Tibial artery (tissue), 4 donors: ENCODE measurements at regions not wholly inside any gene's neighbourhood (a gene's known extent, or its start where the extent isn't known, plus 50 kb on each side); places are given as distances from the start of the nearest gene placed in this dataset.

Experiments
- DNase-seq, 2 donors: peaks; one replicate each; pipeline ENCODE4 v3.0.0-alpha.2; 2019
- H3K27ac ChIP-seq, 2 donors: fragments of 200-600 bp; sonication (generic) in 1 of 2; 1 replicate in 1 of 2; 2 replicates in 1 of 2; pipeline ENCODE4 v1.5.1; 2018 to 2019; ENCODE audit warnings: mild to moderate bottlenecking in 1 of 2
- H3K27me3 ChIP-seq, 2 donors: fragments of 200-600 bp; sonication (generic) in 1 of 2; one replicate each; pipeline versions ENCODE4 v1.5.1 to v1.6.0; 2016 to 2019
- H3K36me3 ChIP-seq, 3 donors: fragments of 200-600 bp; sonication (generic) in 2 of 3; one replicate each; pipeline ENCODE4 v1.5.1; 2016 to 2019; ENCODE audit warnings: mild to moderate bottlenecking in 2 of 3
- H3K4me1 ChIP-seq, 4 donors: fragments of 200-600 bp; sonication (generic) in 2 of 4; 1 replicate in 3 of 4; 2 replicates in 1 of 4; pipeline ENCODE4 v1.5.1; 2016 to 2019
- H3K4me3 ChIP-seq, 2 donors: fragments of 200-600 bp; sonication (generic) in 1 of 2; 1 replicate in 1 of 2; 2 replicates in 1 of 2; pipeline ENCODE4 v1.5.1; 2018 to 2019; ENCODE audit warnings: mild to moderate bottlenecking in 2 of 2
- H3K9me3 ChIP-seq, 3 donors: fragments of 200-600 bp; sonication (generic) in 1 of 3; one replicate each; pipeline ENCODE4 v1.5.1; 2016 to 2019
- intact Hi-C: fragments of 100-400 bp; cut with DNase I; formaldehyde crosslinking; loops from one replicate; pipeline ENCODE4 v1.15.0; 2023; ENCODE audit warnings: low total_unique reads
- TF ChIP-seq, protein P1 (sequence below), 2 experiments: fragments of 200-600 bp in 1 of 2; fragments of 450-650 bp in 1 of 2; IDR thresholded peaks; one replicate each; pipeline ENCODE4 v1.5.1; 2017 to 2019; ENCODE audit warnings: antibody characterized with exemption in 2 of 2, mild to moderate bottlenecking in 1 of 2, moderate library complexity in 1 of 2

DNA sequence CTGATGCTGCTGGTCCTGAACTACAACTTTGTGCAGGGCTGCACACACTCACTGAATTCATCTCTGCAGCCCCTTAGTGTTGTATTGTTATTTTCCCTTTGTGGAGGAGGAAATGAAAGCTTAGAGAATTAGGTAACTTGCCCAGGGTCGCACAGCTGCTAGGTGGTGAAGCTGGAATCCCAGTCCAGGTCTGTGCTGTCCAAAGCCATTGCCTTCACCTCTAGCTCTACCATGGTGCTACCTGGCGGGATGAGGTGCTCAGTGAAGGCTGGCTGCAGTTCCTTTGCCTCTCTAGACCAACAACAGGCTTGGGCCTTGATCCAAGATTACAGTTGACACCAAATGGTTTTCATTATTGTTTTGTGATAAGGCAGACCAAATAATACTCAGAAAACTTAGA, 177.8 kb upstream of the PITX1 start:
- DNase-seq = peak in 1 of 2 donors; percentile 34
- H3K4me3 ChIP-seq = no peak overlapping the region
- TF ChIP-seq, protein P1, sequence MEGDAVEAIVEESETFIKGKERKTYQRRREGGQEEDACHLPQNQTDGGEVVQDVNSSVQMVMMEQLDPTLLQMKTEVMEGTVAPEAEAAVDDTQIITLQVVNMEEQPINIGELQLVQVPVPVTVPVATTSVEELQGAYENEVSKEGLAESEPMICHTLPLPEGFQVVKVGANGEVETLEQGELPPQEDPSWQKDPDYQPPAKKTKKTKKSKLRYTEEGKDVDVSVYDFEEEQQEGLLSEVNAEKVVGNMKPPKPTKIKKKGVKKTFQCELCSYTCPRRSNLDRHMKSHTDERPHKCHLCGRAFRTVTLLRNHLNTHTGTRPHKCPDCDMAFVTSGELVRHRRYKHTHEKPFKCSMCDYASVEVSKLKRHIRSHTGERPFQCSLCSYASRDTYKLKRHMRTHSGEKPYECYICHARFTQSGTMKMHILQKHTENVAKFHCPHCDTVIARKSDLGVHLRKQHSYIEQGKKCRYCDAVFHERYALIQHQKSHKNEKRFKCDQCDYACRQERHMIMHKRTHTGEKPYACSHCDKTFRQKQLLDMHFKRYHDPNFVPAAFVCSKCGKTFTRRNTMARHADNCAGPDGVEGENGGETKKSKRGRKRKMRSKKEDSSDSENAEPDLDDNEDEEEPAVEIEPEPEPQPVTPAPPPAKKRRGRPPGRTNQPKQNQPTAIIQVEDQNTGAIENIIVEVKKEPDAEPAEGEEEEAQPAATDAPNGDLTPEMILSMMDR (IDR thresholded peaks at IDR 0.05) = no peak
- H3K27ac ChIP-seq = peak overlapping the region in 1 of 2 donors; percentile 69
- peaks cover 0 to 55% (median 35%) of the 10 kb centered on the region in 4 donors for H3K4me1 ChIP-seq
- intact Hi-C loops = loop anchor here (10.0 kb wide), 1 partner anchor 63 kb away; no protein-coding TSS in a partner anchor
- H3K36me3 ChIP-seq = no peaks in the 10 kb centered on the region
- H3K9me3 ChIP-seq = no peaks in the 10 kb centered on the region
- H3K27me3 ChIP-seq = no peaks in the 10 kb centered on the region

DNA sequence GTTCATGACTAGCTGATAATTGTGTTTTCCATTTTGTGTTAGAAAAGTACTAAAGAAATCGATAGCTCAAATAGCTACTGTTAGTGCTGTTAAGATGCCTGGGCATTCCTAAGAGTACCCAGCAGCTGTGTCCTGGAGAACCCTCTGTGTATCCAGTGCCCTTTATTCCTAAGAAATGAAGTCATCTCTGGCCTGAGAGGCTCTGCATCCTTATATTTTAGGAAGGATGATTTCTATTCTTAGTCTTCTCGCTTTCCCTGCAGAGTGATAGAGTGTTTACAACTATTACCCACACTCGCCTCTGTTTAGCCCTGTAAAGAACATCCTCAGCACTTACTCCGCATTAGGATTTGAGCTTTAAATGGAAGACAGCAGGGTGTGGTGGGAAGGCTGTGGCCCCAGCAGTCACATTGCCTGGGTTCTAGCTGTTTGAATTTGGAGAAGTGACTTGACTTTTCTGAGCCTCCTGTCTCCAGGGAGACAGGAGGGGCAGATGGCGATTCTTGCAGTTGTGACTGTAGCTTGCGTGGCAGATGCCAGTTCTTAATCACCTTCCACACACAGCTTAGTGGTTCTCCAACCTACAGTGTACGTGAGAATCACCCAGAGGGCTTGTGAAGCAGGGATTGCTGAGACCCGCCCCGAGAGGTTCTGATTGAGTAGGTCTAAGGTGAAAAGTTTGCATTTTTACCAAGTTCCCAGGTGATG, 177.2 kb upstream of the PITX1 start:
- intact Hi-C loops = loop anchor here (10.0 kb wide), 1 partner anchor 64 kb away; no protein-coding TSS in a partner anchor
- Histone ChIP-seq H3K27ac (peak overlapping the region; percentile 50 to 69), H3K9me3 (no peaks in the 10 kb centered on the region), H3K36me3 (no peaks in the 10 kb centered on the region), H3K4me3 (no peak overlapping the region), H3K27me3 (no peaks in the 10 kb centered on the region), H3K4me1 (peaks cover 0 to 55% (median 35%) of the 10 kb centered on the region in 4 donors)
- TF ChIP-seq, protein P1 (IDR thresholded peaks at IDR 0.05) = no peak
- no peak for DNase-seq

DNA sequence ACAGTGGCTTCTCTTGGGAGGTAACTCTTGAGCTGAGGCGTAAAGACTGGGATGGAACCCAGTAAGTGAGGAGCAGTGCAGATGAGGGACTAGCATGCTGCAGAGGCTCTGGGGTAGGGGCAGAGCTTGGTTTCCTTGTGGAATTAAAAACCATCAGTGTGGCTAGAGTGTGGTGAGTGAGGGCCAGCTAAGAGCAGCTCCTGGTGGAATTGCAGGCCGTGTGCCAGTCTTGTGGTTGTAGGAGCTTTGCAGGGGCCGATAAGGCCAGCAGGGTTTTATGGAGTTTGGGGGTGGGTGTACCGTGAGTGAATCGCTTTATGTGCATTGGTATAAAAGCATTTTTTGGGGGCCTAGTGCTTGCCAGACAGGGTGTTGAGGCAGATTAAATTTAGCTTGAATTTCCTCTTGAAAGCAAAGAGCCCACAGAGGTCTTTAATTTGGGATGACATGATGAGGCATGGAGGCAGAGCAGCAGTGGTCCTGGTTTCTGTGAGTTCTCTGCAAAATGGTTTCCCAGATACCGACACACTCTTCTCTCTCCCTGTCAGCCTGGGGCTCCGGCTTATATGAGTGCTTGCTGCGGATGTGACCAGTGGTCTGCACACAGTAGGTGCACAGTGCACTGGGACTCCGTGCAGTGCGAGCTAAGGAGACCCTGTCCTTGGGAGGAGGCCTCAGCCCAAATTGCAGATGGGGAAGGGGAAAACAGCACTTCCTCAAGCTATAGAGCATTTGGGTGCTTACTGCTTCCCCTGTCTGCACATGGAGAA, 176.4 kb upstream of the PITX1 start:
- no peaks in the 10 kb centered on the region for H3K9me3 ChIP-seq
- peak in 1 of 2 donors; percentile 52 for DNase-seq
- no peaks in the 10 kb centered on the region for H3K36me3 ChIP-seq
- peaks cover 0 to 55% (median 35%) of the 10 kb centered on the region in 4 donors for H3K4me1 ChIP-seq
- H3K4me3 ChIP-seq = no peak overlapping the region
- TF ChIP-seq, protein P1 (IDR thresholded peaks at IDR 0.05) = no peak
- H3K27ac ChIP-seq = peak overlapping the region; percentile 58 to 69
- no peaks in the 10 kb centered on the region for H3K27me3 ChIP-seq
- intact Hi-C loops = loop anchor here (10.0 kb wide), 1 partner anchor 64 kb away; no protein-coding TSS in a partner anchor

DNA sequence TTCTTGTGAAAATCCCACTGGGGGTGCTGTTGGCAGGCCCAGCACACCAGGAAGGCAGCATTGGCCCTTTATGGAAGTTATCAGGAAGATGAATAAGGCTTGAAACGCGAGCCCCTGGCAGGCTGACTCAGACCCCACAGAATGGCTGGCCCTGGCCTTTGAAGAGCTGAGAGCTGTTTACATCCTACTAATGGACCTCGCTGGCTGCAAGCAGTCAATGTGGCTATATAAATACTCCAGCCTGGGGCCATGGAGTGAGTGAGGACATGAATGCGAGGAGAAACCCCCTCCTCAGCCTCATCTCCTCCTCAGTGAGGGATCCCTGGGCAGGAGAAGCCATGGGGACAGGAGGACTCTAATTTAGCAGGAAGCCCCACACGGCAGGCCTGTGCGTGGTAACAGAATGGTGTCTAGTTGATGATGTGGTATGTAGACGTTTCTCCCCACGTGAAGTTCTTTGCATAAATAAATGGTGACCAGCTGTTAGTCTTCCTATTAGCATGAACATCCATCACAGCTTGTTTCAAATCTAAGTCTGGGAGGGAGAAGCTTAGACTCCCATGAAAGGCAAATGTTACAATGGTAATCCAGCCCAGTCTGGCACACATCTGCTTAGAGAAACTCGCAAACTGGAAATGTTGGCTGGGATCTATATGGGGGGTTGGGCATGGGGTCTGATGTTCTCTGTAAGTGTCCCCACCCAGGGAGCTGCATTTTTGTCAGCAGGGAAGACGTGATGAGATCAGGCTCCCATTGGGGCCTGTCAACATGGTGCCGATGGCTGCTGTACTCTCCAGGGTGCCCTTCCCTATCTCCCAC, 175.1 kb upstream of the PITX1 start:
- H3K27me3 ChIP-seq = no peaks in the 10 kb centered on the region
- H3K4me3 ChIP-seq = no peak overlapping the region
- DNase-seq = peak; percentile 55 to 92
- TF ChIP-seq, protein P1 (IDR thresholded peaks at IDR 0.05) = no peak
- H3K27ac ChIP-seq = peak overlapping the region; percentile 58 to 69
- H3K4me1 ChIP-seq = peaks cover 0 to 55% (median 35%) of the 10 kb centered on the region in 4 donors
- no peaks in the 10 kb centered on the region for H3K36me3 ChIP-seq
- intact Hi-C loops = no loop called here
- H3K9me3 ChIP-seq = no peaks in the 10 kb centered on the region

DNA sequence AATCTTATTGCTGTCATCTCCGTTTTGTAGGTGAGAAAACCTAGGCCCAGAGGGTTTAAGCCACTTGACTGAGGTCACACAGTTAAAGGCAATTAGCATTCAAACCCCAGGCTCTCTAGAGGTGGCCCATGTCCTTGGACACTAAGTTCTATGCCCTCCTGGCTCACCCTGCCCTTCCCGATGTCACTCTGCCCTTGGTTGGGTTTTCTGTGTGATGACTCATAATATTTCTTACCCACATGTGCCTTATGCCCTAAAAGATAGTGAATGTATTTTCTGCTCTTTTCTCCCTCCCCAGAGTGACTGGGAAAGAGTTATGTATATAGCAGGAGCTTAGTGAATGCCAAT, 174.5 kb upstream of the PITX1 start:
- DNase-seq = no peak
- intact Hi-C loops = no loop called here
- peak overlapping the region; percentile 58 to 69 for H3K27ac ChIP-seq

More for the DNA sequence above, 174.5 kb upstream of the PITX1 start:
- Histone ChIP-seq H3K4me3 (no peak overlapping the region), H3K9me3 (no peaks in the 10 kb centered on the region), H3K27me3 (no peaks in the 10 kb centered on the region), H3K36me3 (no peaks in the 10 kb centered on the region), H3K4me1 (peaks cover 0 to 55% (median 35%) of the 10 kb centered on the region in 4 donors)
- TF ChIP-seq, protein P1 (IDR thresholded peaks at IDR 0.05) = no peak
